ENCODE measurements at regions not wholly inside any gene's neighbourhood (a gene's known extent, or its start where the extent isn't known, plus 50 kb on each side); places are given as distances from the start of the nearest gene placed in this dataset.

DNA sequence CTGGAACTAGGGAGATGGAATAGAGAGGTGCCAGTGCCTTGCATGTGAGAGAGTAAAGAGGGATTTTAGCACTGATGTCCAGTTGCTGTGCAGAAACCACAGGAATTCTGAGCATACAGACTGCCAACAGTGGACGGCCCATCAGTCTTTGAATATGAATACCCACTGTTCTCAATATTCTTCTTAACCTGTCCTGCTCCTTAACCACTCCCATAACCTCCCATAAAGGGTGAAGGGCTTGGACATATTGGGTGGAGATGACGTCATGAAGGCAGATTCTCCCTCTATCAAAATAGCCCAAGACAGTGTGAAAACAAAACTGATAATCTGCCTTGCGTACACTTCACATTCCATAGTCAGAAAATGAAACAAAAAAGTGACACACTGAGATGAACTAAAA is 1313.7 kb upstream of the PABPC4L start:
- H3K9me3 ChIP-seq, result no peaks in the 10 kb centered on the region
- ATAC-seq, result no peak
- H3K27ac ChIP-seq, result no peak overlapping the region
- H3K36me3 ChIP-seq, result no peaks in the 10 kb centered on the region
- H3K27me3 ChIP-seq, result no peaks in the 10 kb centered on the region
- TF ChIP-seq EP300 (IDR thresholded peaks at IDR 0.05), result no peak
- TF ChIP-seq POLR2A (IDR thresholded peaks at IDR 0.05), result no peak
- TF ChIP-seq, protein P1, sequence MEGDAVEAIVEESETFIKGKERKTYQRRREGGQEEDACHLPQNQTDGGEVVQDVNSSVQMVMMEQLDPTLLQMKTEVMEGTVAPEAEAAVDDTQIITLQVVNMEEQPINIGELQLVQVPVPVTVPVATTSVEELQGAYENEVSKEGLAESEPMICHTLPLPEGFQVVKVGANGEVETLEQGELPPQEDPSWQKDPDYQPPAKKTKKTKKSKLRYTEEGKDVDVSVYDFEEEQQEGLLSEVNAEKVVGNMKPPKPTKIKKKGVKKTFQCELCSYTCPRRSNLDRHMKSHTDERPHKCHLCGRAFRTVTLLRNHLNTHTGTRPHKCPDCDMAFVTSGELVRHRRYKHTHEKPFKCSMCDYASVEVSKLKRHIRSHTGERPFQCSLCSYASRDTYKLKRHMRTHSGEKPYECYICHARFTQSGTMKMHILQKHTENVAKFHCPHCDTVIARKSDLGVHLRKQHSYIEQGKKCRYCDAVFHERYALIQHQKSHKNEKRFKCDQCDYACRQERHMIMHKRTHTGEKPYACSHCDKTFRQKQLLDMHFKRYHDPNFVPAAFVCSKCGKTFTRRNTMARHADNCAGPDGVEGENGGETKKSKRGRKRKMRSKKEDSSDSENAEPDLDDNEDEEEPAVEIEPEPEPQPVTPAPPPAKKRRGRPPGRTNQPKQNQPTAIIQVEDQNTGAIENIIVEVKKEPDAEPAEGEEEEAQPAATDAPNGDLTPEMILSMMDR (IDR thresholded peaks at IDR 0.05), result no peak
- no peak for TF ChIP-seq POLR2AphosphoS5 (IDR thresholded peaks at IDR 0.05)
- H3K4me3 ChIP-seq, result no peak overlapping the region
- H3K4me1 ChIP-seq, result no peaks in the 10 kb centered on the region
- WGBS, 2 donors (ENCODE audit: low coverage in 1 of 2), result 60 to 62% methylated on average over 1 to 2 of the region's 3 CpGs

DNA sequence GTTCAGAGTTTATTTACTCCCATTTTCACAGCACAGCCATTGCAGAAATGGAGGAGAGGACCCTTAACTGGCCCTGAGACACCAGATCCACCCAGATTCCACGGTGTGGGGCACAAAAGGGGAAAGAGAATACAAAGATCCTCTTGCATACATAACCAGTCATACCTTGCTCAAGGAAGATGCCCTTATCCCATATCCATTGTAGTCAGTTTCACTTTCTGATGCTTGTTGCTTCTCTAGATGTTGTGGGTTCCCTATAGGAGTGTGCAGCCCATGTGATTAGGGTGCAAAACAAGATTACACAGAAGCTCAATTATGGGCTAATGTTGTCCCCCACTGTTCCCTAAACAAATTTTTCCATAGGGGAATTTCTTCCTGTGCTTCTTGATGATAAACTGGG is 1309.0 kb upstream of the PABPC4L start:
- 86% methylated on average over 1 of the region's 1 CpG; no CpG with 5 or more reads in 1 of the 2 donors for WGBS, 2 donors (ENCODE audit: low coverage in 1 of 2)
- no peaks in the 10 kb centered on the region for H3K36me3 ChIP-seq
- H3K4me3 ChIP-seq, result no peak overlapping the region

DNA sequence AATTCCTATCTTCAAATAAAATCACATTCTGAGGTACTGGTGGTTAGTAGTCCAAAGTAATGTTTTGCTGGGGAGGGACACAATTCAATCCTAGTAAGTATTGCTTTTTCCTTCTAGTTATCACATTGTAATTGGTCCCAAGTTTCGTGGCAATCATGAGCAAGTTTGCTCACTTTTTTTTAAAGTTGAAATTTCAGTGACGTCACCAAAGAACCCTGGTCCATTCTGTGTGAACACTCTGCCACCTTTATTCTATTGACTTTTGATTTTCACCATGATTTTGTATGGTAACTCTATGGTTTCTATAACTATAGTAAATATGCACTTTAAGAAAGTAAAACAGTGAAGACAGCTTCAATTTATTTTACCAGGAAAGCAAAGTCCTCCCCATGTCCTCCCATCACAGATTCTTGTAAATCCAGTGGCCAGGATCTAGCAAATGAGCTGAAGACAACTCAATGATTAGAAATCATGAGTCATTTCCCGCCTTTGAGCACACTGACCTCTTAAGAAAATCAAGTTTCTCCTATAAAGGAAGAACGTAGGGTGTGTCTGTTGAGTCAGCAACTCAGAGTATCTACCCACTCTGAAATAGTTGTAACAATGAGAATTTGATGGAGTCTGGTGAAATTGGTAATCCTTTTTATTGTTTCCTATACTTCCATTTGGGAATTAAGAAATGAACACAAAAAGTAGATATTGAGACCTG is 1306.6 kb upstream of the PABPC4L start:
- WGBS, 2 donors (ENCODE audit: low coverage in 1 of 2), result 81 to 86% methylated on average over 4 of the region's 4 CpGs
- H3K27ac ChIP-seq, result no peak overlapping the region
- H3K4me1 ChIP-seq, result no peaks in the 10 kb centered on the region
- no peaks in the 10 kb centered on the region for H3K27me3 ChIP-seq
- no peak overlapping the region for H3K4me3 ChIP-seq
- no peaks in the 10 kb centered on the region for H3K36me3 ChIP-seq
- no peak for ATAC-seq
- TF ChIP-seq EP300 (IDR thresholded peaks at IDR 0.05) (no peak), POLR2A (IDR thresholded peaks at IDR 0.05) (no peak), POLR2AphosphoS5 (IDR thresholded peaks at IDR 0.05) (no peak)
- H3K9me3 ChIP-seq, result no peaks in the 10 kb centered on the region

More for the DNA sequence above, 1309.0 kb upstream of the PABPC4L start:
- TF ChIP-seq POLR2A (IDR thresholded peaks at IDR 0.05) (no peak), POLR2AphosphoS5 (IDR thresholded peaks at IDR 0.05) (no peak), EP300 (IDR thresholded peaks at IDR 0.05) (no peak)
- TF ChIP-seq, protein P1 (IDR thresholded peaks at IDR 0.05), result no peak
- H3K4me1 ChIP-seq, result no peaks in the 10 kb centered on the region
- H3K9me3 ChIP-seq, result no peaks in the 10 kb centered on the region
- H3K27ac ChIP-seq, result no peak overlapping the region
- H3K27me3 ChIP-seq, result no peaks in the 10 kb centered on the region
- ATAC-seq, result no peak

DNA sequence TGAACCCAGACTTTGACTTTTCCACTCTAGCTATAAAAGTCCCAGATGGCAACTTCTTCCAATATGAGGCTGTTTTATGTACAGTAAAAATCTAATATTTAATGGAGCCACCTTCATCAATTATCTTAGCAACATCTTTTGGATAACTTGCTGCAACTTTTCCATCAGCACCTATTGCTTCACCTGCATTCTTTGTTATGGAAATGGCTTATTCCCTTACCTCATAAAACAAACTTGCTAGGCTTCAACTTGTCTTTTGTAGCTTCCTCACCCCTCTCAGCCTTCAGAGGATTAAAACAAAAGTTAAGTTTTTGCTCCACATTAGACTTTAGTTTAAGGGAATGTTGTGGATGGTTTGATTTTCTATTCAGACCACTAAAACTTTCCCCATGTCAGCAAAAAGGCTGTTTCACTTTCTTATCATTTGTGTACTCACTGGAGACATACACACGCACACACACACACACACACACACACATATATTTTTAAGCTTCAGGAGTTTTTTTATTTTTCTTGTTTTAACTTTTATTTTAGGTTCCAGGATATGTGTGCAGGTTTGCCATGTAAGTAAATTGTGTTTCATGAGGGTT is 1296.1 kb upstream of the PABPC4L start:
- TF ChIP-seq POLR2AphosphoS5 (IDR thresholded peaks at IDR 0.05) (no peak), EP300 (IDR thresholded peaks at IDR 0.05) (no peak), POLR2A (IDR thresholded peaks at IDR 0.05) (no peak)
- TF ChIP-seq, protein P1 (IDR thresholded peaks at IDR 0.05), result no peak
- 71 to 80% methylated on average over 1 of the region's 1 CpG for WGBS, 2 donors (ENCODE audit: low coverage in 1 of 2)
- Histone ChIP-seq H3K9me3 (no peaks in the 10 kb centered on the region), H3K4me1 (no peaks in the 10 kb centered on the region), H3K36me3 (no peaks in the 10 kb centered on the region), H3K4me3 (no peak overlapping the region), H3K27me3 (no peaks in the 10 kb centered on the region), H3K27ac (no peak overlapping the region)
- ATAC-seq, result no peak

DNA sequence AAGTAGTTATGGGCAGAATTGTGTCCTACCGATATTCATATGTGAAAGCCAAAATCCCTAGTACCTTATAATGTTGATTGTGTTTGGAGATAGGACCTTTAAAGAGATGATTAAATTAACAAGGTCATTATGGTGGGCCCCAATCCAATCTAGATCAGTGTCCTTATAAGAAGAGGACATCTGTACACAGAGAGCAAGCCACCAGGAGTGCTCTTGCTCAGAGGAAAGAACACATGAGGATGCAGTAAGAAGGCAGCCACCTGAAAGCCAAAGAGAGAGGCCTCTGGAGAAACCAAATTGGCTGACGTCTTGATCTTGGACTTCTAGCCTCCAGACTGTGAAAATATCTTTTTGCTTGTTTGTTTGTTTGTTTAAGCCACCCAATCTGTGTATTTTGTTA is 1290.8 kb upstream of the PABPC4L start:
- H3K27ac ChIP-seq, result no peak overlapping the region
- no peak overlapping the region for H3K4me3 ChIP-seq
- TF ChIP-seq POLR2AphosphoS5 (IDR thresholded peaks at IDR 0.05) (no peak), POLR2A (IDR thresholded peaks at IDR 0.05) (no peak), EP300 (IDR thresholded peaks at IDR 0.05) (no peak)
- TF ChIP-seq, protein P1 (IDR thresholded peaks at IDR 0.05), result no peak
- no peaks in the 10 kb centered on the region for H3K9me3 ChIP-seq
- no peak for ATAC-seq
- no peaks in the 10 kb centered on the region for H3K27me3 ChIP-seq
- H3K36me3 ChIP-seq, result no peaks in the 10 kb centered on the region
- WGBS, 2 donors (ENCODE audit: low coverage in 1 of 2), result 70 to 85% methylated on average over 2 of the region's 2 CpGs
- H3K4me1 ChIP-seq, result no peaks in the 10 kb centered on the region

All from gastroesophageal sphincter (tissue), 4 donors.